ENCODE measurements at regions not wholly inside any gene's neighbourhood (a gene's known extent, or its start where the extent isn't known, plus 50 kb on each side); places are given as distances from the start of the nearest gene placed in this dataset.
A peak's percentile ranks its signal among the peaks of the same experiment; 100 is the strongest.
"Not testable (repeated sequence)": the region's sequence is repeated elsewhere in the genome, so short reads cannot be mapped to it uniquely, and the experiment has no call there.

DNA sequence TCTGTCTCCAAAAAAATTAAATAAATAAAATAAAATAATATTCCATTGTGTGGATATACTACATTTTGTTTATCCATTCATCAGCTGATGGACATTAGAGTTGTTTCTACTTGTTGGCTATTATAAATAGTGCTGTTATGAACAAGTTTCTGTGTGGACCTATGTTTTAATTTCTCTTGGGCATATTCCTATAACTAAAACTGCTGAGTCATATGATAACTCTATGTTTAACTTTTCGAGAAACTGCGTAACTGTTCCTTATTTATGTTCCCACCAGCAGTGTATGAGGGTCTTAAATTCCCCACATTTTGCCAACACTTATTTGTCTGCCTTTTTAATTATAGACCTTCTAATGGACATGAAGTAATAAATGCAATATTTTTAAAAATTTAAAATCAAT, 80.0 kb upstream of the XIST start:
- no peaks in the 10 kb centered on the region for H3K4me1 ChIP-seq (ENCODE audit: insufficient read depth, low read length)
- no peak overlapping the region for H3K9ac ChIP-seq (ENCODE audit: low read depth, low read length)
- H3K36me3 ChIP-seq (ENCODE audit: insufficient read depth, low read length) = no peaks in the 10 kb centered on the region
- no peaks in the 10 kb centered on the region; the same call in 1 of the 2 replicates for H3K9me3 ChIP-seq (ENCODE audit: control insufficient read depth, insufficient read depth, low read length)

DNA sequence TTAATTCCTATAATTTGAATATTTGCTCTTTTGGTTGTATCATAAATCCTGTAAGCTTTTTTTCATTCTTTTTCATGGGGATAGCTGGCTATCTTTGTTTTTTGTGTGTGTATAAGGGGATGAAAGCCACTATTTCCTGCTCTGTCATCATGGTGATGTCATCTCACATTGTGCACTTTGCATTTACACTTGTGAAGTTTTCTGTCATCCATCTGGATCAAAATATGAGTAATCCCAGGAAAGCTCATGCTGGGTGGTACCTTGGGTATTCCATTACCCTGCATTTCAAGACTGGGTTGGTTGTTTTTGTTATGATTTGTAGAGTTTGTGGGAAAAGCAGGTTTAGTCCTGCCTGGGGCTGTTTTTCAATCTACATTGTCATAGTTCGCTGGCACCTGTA, 77.8 kb upstream of the XIST start:
- Histone ChIP-seq H3K9ac (ENCODE audit: low read depth, low read length) (no peak overlapping the region), H3K4me1 (ENCODE audit: insufficient read depth, low read length) (no peaks in the 10 kb centered on the region), H3K36me3 (ENCODE audit: insufficient read depth, low read length) (no peaks in the 10 kb centered on the region), H3K9me3 (ENCODE audit: control insufficient read depth, insufficient read depth, low read length) (no peaks in the 10 kb centered on the region; the same call in 1 of the 2 replicates)

DNA sequence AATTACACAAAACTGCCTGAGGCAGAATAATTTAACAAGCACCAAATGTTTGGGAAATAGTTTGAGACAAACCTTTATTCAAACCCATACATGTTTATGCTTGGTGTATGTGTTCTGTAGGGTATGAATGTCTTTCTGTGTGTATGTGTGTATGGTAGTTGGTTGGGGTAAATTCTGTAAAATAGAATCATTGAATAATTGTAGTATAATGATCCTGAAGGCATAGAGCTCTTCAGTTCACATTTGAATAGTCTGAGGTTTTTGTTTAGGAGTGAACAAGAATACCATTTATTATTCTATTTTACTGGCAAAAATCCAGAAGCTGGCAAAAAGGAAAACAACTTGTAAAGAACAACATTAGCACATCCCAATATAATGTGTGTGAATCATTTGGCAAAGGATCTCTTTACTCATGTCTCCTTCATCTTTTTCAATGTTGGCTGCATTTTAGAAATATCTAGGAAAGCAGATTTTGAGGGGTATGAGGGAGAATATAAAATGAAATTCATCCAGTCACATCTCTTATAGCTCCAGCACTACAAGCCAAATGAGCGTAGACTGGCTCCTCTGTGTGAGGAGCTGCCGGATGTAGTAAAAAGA, 70.4 kb upstream of the XIST start:
- H3K4me1 ChIP-seq (ENCODE audit: insufficient read depth, low read length) = peaks cover 18% of the 10 kb centered on the region
- H3K9me3 ChIP-seq (ENCODE audit: control insufficient read depth, insufficient read depth, low read length) = 0 out of 2 replicates have a peak, but pooled peaks cover 4% of the 10 kb centered on the region
- H3K36me3 ChIP-seq (ENCODE audit: insufficient read depth, low read length) = no peaks in the 10 kb centered on the region
- no peak overlapping the region for H3K9ac ChIP-seq (ENCODE audit: low read depth, low read length)

DNA sequence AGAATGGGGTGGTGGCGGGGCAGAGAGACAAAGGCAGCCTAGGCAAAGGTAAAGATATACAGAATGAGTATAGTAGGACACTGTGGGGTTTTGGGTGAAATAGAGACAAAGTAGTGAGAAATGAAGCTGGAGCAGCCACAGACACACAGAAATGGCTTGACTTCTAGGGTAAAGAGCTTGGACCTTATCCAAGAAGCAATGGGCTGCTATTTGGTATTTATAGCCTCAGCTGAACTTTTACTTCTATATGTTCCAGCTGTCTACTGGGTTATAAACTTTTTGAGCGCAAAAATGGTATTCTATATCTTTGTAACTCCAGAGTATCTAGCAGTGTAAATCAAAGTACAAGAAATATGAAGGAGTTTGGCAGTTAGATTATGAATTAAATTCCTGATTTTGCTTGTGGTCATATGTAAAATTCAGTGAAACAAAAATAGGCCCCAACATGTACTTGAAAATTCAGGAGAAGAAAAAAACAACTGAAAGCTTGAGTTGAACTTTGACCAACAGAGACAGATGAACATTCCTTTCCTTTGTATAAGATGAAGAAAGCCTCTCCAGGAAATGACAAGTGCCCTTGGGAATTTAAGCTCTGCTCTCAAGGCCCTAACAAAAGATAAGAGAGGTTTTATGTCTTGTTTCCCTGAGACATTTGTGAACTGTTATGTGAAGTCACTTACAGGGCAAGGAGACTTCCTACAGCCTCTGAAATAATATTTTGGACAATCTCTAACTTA, 64.6 kb upstream of the XIST start:
- Histone ChIP-seq H3K36me3 (ENCODE audit: insufficient read depth, low read length) (no peaks in the 10 kb centered on the region), H3K9me3 (ENCODE audit: control insufficient read depth, insufficient read depth, low read length) (0 out of 2 replicates have a peak, but pooled peaks cover 2% of the 10 kb centered on the region), H3K4me1 (ENCODE audit: insufficient read depth, low read length) (peaks cover 41% of the 10 kb centered on the region), H3K9ac (ENCODE audit: low read depth, low read length) (peak overlapping the region; percentile 25; the same call in 1 of the 2 replicates)

DNA sequence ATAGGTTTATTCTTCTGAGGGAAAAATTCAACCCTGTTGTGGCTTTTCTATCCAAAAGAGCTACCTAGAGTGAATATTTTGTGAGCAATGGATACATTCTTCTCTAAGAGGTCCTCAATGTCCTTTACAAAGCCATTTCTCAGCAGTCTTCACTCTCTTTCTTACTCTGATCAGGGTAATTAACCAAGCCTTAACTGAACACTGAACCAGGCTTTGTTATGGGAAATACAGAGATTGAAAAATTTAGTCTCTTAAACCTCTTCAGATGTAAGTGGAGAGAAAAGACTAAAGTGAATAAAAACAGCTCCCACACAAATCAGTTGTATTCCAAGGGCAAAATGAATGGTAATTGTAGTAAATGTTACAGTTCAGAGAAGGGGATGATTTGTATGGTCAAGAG, 64.0 kb upstream of the XIST start:
- Histone ChIP-seq H3K9ac (ENCODE audit: low read depth, low read length) (no peak overlapping the region), H3K36me3 (ENCODE audit: insufficient read depth, low read length) (no peaks in the 10 kb centered on the region), H3K4me1 (ENCODE audit: insufficient read depth, low read length) (peaks cover 41% of the 10 kb centered on the region), H3K9me3 (ENCODE audit: control insufficient read depth, insufficient read depth, low read length) (no peaks in the 10 kb centered on the region)

DNA sequence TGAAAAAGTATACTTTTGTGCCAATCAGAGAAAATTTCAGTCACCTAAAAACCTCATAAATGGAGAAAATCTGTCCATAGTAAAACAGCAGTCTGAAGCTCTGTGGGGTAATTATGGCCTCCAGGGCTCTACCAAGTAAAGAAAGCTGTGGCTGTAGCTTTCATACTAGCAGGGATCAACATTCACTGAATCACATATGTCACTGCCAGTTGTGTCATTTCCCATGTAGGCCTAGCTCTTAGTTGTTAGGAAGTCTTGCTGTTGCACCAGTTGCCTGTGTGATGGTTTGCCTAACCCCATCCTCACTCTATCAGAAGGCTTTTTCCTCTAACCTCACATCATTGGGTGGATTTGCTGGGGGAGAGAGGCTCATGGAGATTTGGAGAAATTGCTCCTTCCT, 62.3 kb upstream of the XIST start:
- H3K9ac ChIP-seq (ENCODE audit: low read depth, low read length); H3K9me3 ChIP-seq (ENCODE audit: control insufficient read depth, insufficient read depth, low read length); H3K36me3 ChIP-seq (ENCODE audit: insufficient read depth, low read length): not testable (repeated sequence)
- H3K4me1 ChIP-seq (ENCODE audit: insufficient read depth, low read length) = peaks cover 39% of the 10 kb centered on the region

DNA sequence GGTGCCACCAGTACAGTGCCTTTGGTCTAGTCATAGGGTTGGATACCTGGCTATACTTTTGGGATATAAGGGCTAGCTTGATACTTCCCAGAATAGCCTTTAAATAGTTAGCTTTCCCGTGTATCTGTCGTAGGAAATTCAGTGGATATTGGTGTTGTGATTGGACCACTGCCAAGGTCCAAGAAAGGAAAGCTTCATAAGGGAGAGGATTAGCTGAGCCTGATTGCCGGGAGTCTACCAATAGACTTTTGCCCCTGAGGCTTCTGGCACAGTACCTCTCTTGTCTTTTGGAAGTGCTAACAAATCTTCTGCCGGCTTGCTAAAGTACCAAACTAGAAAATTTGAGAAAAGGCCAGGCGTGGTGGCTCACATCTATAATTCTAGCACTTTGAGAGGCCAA, 61.1 kb upstream of the XIST start:
- peaks cover 4% of the 10 kb centered on the region; the same call in 1 of the 2 replicates for H3K9me3 ChIP-seq (ENCODE audit: control insufficient read depth, insufficient read depth, low read length)
- H3K4me1 ChIP-seq (ENCODE audit: insufficient read depth, low read length) = peaks cover 27% of the 10 kb centered on the region
- H3K36me3 ChIP-seq (ENCODE audit: insufficient read depth, low read length) = no peaks in the 10 kb centered on the region
- no peak overlapping the region for H3K9ac ChIP-seq (ENCODE audit: low read depth, low read length)

DNA sequence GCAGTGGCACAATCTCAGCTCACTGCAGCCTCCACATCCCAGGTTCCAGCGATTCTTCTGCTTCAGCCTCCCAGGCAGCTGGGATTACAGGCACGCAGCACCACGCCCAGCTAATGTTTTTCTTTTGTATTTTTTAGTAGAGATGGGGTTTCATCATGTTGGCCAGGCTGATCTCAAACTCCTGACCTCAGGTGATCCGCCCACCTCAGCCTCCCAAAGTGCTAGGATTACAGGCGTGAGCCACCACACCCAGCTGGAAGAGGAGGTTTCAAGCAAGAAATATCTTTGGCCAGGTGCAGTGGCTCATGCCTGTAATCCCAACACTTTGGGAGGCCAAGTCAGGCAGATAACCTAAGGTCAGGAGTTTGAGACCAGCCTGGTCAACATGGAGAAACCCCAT, 59.4 kb upstream of the XIST start:
- not testable (repeated sequence) for H3K36me3 ChIP-seq (ENCODE audit: insufficient read depth, low read length); H3K9ac ChIP-seq (ENCODE audit: low read depth, low read length)
- peaks cover 15% of the 10 kb centered on the region for H3K4me1 ChIP-seq (ENCODE audit: insufficient read depth, low read length)
- peaks cover 10% of the 10 kb centered on the region; the same call in 1 of the 2 replicates for H3K9me3 ChIP-seq (ENCODE audit: control insufficient read depth, insufficient read depth, low read length)

DNA sequence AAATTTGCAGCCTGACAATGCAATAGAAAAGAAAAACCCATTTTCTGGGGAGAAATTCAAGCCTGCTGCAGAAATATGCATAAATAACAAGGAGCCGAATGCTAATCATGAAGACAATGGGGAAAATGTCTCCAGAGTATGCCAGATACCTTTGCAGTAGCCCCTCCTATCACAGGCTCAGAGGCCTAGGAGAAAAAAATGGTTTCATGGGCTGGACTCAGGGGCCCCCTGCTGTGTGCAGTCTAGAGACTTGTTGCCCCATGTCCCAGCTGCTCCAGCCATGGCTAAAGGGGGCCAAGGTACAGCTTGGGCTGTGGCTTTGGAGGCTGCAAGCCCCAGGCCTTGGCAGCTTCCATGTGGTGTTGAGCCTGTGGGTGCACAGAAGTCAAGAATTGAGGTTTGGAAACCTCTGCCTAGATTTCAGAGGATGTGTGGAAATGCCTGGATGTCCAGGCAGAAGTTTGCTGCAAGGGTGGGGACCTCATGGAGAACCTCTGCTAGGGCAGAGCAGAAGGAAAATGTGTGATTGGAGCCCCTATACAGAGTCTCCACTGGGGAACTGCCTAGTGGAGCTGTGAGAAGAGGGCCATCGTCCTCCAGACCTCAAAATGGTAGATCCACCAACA, 53.3 kb upstream of the XIST start:
- not testable (repeated sequence) for H3K36me3 ChIP-seq (ENCODE audit: insufficient read depth, low read length); H3K9ac ChIP-seq (ENCODE audit: low read depth, low read length); H3K4me1 ChIP-seq (ENCODE audit: insufficient read depth, low read length)
- H3K9me3 ChIP-seq (ENCODE audit: control insufficient read depth, insufficient read depth, low read length) = peaks cover 19% of the 10 kb centered on the region

DNA sequence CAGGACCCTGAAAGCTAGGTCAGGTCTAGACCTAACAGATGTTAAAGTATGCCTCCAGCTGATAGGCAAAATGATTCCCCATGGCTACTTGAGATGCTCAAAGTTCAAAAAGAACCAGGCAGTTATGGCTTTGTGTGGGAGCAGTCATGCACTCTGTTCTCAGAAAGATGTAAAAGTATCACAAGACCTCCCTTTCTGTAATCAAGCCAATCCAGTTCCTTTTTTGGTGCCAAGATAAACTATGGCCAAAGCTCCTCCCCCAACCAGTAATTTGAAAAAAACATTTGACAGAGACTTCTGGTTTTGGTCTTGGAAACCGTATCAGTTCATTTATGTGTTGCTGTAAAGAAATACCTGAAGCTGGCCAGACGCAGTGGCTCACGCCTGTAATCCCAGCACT, 51.4 kb upstream of the XIST start:
- Histone ChIP-seq H3K36me3 (ENCODE audit: insufficient read depth, low read length) (no peaks in the 10 kb centered on the region), H3K4me1 (ENCODE audit: insufficient read depth, low read length) (no peaks in the 10 kb centered on the region), H3K9ac (ENCODE audit: low read depth, low read length) (no peak overlapping the region), H3K9me3 (ENCODE audit: control insufficient read depth, insufficient read depth, low read length) (peaks cover 19% of the 10 kb centered on the region)

All from ES-I3 (cell line).